Stomach (tissue), 8 donors: ENCODE measurements at regions not wholly inside any gene's neighbourhood (a gene's known extent, or its start where the extent isn't known, plus 50 kb on each side); places are given as distances from the start of the nearest gene placed in this dataset.

ENCODE experiments used
- DNase-seq, 2 donors: peaks; one replicate each; pipeline versions ENCODE4 v3.0.0 to v3.0.0-alpha.2; 2013 to 2019
- H3K27ac ChIP-seq, 5 donors: fragments of 200-600 bp in 4 of 5; sonication (generic) in 4 of 5; one replicate each; pipeline ENCODE4 v1.5.1; 2013 to 2019; ENCODE audit warnings: mild to moderate bottlenecking in 1 of 5, moderate library complexity in 1 of 5
- H3K27me3 ChIP-seq, 3 donors: fragments of 200-600 bp; sonication (generic); one replicate each; pipeline ENCODE4 v1.5.1; 2017 to 2019; ENCODE audit warnings: mixed run types in 1 of 3
- H3K36me3 ChIP-seq, 4 donors: fragments of 200-600 bp; sonication (generic); 1 replicate in 3 of 4; 2 replicates in 1 of 4; pipeline ENCODE4 v1.5.1; 2016 to 2019
- H3K4me1 ChIP-seq, 4 donors: fragments of 200-600 bp; sonication (generic); one replicate each; pipeline ENCODE4 v1.5.1; 2016 to 2019
- H3K4me3 ChIP-seq, 4 donors: fragments of 200-600 bp; sonication (generic) in 3 of 4; one replicate each; pipeline ENCODE4 v1.5.1; 2016 to 2019; ENCODE audit warnings: mild to moderate bottlenecking in 1 of 4
- H3K9me3 ChIP-seq, 4 donors: fragments of 200-600 bp; sonication (generic); one replicate each; pipeline ENCODE4 v1.5.1; 2016 to 2019
- CTCF ChIP-seq, 7 experiments: fragments of 450-650 bp in 4 of 7; fragments of 200-600 bp in 3 of 7; sonication (generic) in 3 of 7; IDR thresholded peaks; one replicate each; pipeline ENCODE4 v1.5.1; 2016 to 2019; ENCODE audit warnings: antibody characterized with exemption in 7 of 7, control low read depth in 2 of 7, mild to moderate bottlenecking in 1 of 7
- EP300 ChIP-seq: sonication (generic); formaldehyde crosslinking; IDR thresholded peaks from one replicate; pipeline ENCODE4 v1.6.1; 2017; ENCODE audit warnings: antibody characterized with exemption
- POLR2A ChIP-seq, 4 donors: fragments of 450-650 bp; IDR thresholded peaks; one replicate each; pipeline ENCODE4 v1.6.1; 2016; ENCODE audit warnings: antibody characterized with exemption in 4 of 4, control low read depth in 2 of 4, mild to moderate bottlenecking in 1 of 4, moderate library complexity in 1 of 4
- POLR2AphosphoS5 ChIP-seq, 3 donors: sonication (generic); formaldehyde crosslinking; IDR thresholded peaks; one replicate each; pipeline ENCODE4 v1.6.1; 2016; ENCODE audit warnings: antibody characterized with exemption in 3 of 3
- WGBS, 5 donors: extraction: QIAGEN DNeasy Blood & Tissue Kit in 3 of 5; methylation state at CpG; one replicate each; pipeline versions ENCODE4 v1.1.5 to v1.1.7; 2013 to 2018; 5-methylcytosine and 5-hydroxymethylcytosine counted together
- intact Hi-C: fragments of 100-400 bp; cut with DNase I; formaldehyde crosslinking; loops from one replicate; pipeline ENCODE4 v1.15.1; 2023; ENCODE audit warnings: low total_unique reads
- donor health status: healthy with polysubstance abuse.
- donor health status: Bipolar disorder and iron deficiency.
- donor health status: healthy.

- no peaks in the 10 kb centered on the region for H3K27me3 ChIP-seq
- intact Hi-C loops: no loop called here
- TF ChIP-seq CTCF (IDR thresholded peaks at IDR 0.05) (no peak), EP300 (no peak), POLR2A (IDR thresholded peaks at IDR 0.05) (no peak), POLR2AphosphoS5 (IDR thresholded peaks at IDR 0.05) (no peak)
- no peak overlapping the region for H3K27ac ChIP-seq
- H3K36me3 ChIP-seq: no peaks in the 10 kb centered on the region
- 47 to 75% (median 67%) methylated on average over 2 of the region's 2 CpGs for WGBS, 5 donors
- no peak for DNase-seq
- no peaks in the 10 kb centered on the region for H3K9me3 ChIP-seq
- no peak overlapping the region for H3K4me3 ChIP-seq
- peaks cover 0 to 3% (median 0%) of the 10 kb centered on the region in 4 donors for H3K4me1 ChIP-seq
Measured at GRCh38 chr11:87443707-87444106, 406.0 kb downstream of the TMEM135 start.

- Histone ChIP-seq H3K27me3 (no peaks in the 10 kb centered on the region), H3K36me3 (no peaks in the 10 kb centered on the region), H3K27ac (no peak overlapping the region), H3K4me1 (peaks cover 0 to 3% (median 0%) of the 10 kb centered on the region in 4 donors), H3K9me3 (no peaks in the 10 kb centered on the region), H3K4me3 (no peak overlapping the region)
- TF ChIP-seq POLR2A (IDR thresholded peaks at IDR 0.05) (no peak), EP300 (no peak), CTCF (IDR thresholded peaks at IDR 0.05) (no peak), POLR2AphosphoS5 (IDR thresholded peaks at IDR 0.05) (no peak)
- intact Hi-C loops: no loop called here
- peak in 1 of 2 donors; percentile 33 for DNase-seq
- 68 to 78% (median 77%) methylated on average over 3 of the region's 3 CpGs for WGBS, 5 donors
Measured at GRCh38 chr11:87440076-87440770, 402.5 kb downstream of the TMEM135 start.

GRCh38 chr11:87438416-87438815 lies 400.7 kb downstream of the TMEM135 start:
- intact Hi-C loops: no loop called here
- no peak for TF ChIP-seq POLR2AphosphoS5 (IDR thresholded peaks at IDR 0.05)
- TF ChIP-seq EP300: no peak
- no peak for TF ChIP-seq CTCF (IDR thresholded peaks at IDR 0.05)
- no peak for TF ChIP-seq POLR2A (IDR thresholded peaks at IDR 0.05)
- no peak overlapping the region for H3K4me3 ChIP-seq
- DNase-seq: no peak
- H3K27ac ChIP-seq: no peak overlapping the region
- H3K9me3 ChIP-seq: no peaks in the 10 kb centered on the region
- H3K36me3 ChIP-seq: no peaks in the 10 kb centered on the region
- peaks cover 0 to 3% (median 0%) of the 10 kb centered on the region in 4 donors for H3K4me1 ChIP-seq
- WGBS, 5 donors: 72 to 83% (median 79%) methylated on average over 1 of the region's 1 CpG
- no peaks in the 10 kb centered on the region for H3K27me3 ChIP-seq

- no peaks in the 10 kb centered on the region for H3K27me3 ChIP-seq
- intact Hi-C loops: no loop called here
- H3K9me3 ChIP-seq: no peaks in the 10 kb centered on the region
- no peak overlapping the region for H3K27ac ChIP-seq
- H3K4me1 ChIP-seq: peaks cover 0 to 3% (median 0%) of the 10 kb centered on the region in 4 donors
- DNase-seq: no peak
- H3K4me3 ChIP-seq: no peak overlapping the region
- no peaks in the 10 kb centered on the region for H3K36me3 ChIP-seq
- no peak for TF ChIP-seq POLR2A (IDR thresholded peaks at IDR 0.05)
- TF ChIP-seq EP300: no peak
- no peak for TF ChIP-seq POLR2AphosphoS5 (IDR thresholded peaks at IDR 0.05)
- no peak for TF ChIP-seq CTCF (IDR thresholded peaks at IDR 0.05)
Measured at GRCh38 chr11:87437844-87438223, 400.1 kb downstream of the TMEM135 start.
